HCT116 (cell line): ENCODE measurements at regions not wholly inside any gene's neighbourhood (a gene's known extent, or its start where the extent isn't known, plus 50 kb on each side); places are given as distances from the start of the nearest gene placed in this dataset.

Experiments used
- EZH2phosphoT487 ChIP-seq: fragments of 200-600 bp; IDR thresholded peaks from 2 replicates; pipeline ENCODE4 v1.6.1; 2018; ENCODE audit warnings: antibody characterized with exemption, borderline replicate concordance
- SP1 ChIP-seq: IDR thresholded peaks from 2 replicates; pipeline ENCODE4 v1.6.1; 2012; ENCODE audit warnings: low read depth

- TF ChIP-seq EZH2phosphoT487 (no peak), SP1 (no peak)
Measured at GRCh38 chr6:73951183-73951582, 255.2 kb downstream of the CD109 start.
